SK-N-SH (cell line): ENCODE measurements at regions not wholly inside any gene's neighbourhood (a gene's known extent, or its start where the extent isn't known, plus 50 kb on each side); places are given as distances from the start of the nearest gene placed in this dataset.

Experiments
- CTCF ChIA-PET: fragments of 300-600, 350-600 bp; formaldehyde crosslinking; extraction: SDS; loops from one replicate; lab custom pipeline; 2021; lab: Yijun Ruan, JAX
- POLR2A ChIA-PET: fragments of 350-600 bp; sonication (Branson Sonifier 250); formaldehyde crosslinking; extraction: SDS; loops from one replicate; lab custom pipeline; 2020; ENCODE audit warnings: antibody characterized with exemption, inconsistent platforms; lab: Yijun Ruan, JAX
- DNase-seq: peaks from one replicate; pipeline ENCODE4 v3.0.0; 2012
- H2AFZ ChIP-seq: fragments of 200-600 bp; sonication (generic); 2 replicates; pipeline ENCODE4 v1.8.1; 2016; ENCODE audit warnings: antibody characterized with exemption, mild to moderate bottlenecking, low read depth
- H3F3A ChIP-seq: fragments of 200-600 bp; sonication (generic); replicated peaks from 2 replicates; pipeline ENCODE3; 2016; ENCODE audit warnings: antibody characterized with exemption, mild to moderate bottlenecking; ENCODE audit not compliant: insufficient read depth
- H3K27ac ChIP-seq, 2 experiments: fragments of 200-500 bp in 1 of 2; fragments of 200-600 bp in 1 of 2; sonication (Bioruptor generic) in 1 of 2; sonication (generic), shearing (Covaris generic) in 1 of 2; 2 replicates each; pipeline versions ENCODE4 v1.5.1 to v1.6.1; 2014 to 2016; ENCODE audit warnings: low read depth in 2 of 2, inconsistent platforms in 1 of 2, low read length in 1 of 2, mild to moderate bottlenecking in 1 of 2, mixed read lengths in 1 of 2
- H3K27me3 ChIP-seq: fragments of 200-600 bp; sonication (generic), shearing (Covaris generic); 2 replicates; pipeline ENCODE4 v1.6.1; 2016; ENCODE audit warnings: mixed run types; ENCODE audit not compliant: insufficient read depth
- H3K36me3 ChIP-seq, 2 experiments: fragments of 200-500 bp in 1 of 2; fragments of 200-600 bp in 1 of 2; sonication (Bioruptor generic) in 1 of 2; sonication (generic) in 1 of 2; replicated peaks in 1 of 2; 2 replicates each; pipeline versions ENCODE3 to v1.5.1; 2014 to 2016; ENCODE audit warnings: low read length in 1 of 2, mild to moderate bottlenecking in 1 of 2; ENCODE audit not compliant: insufficient read depth in 2 of 2, control insufficient read depth in 1 of 2
- H3K4me1 ChIP-seq, 2 experiments: fragments of 200-500 bp in 1 of 2; fragments of 200-600 bp in 1 of 2; sonication (Bioruptor generic) in 1 of 2; sonication (generic), shearing (Covaris generic) in 1 of 2; 2 replicates each; pipeline versions ENCODE4 v1.5.1 to v1.6.1; 2014 to 2016; ENCODE audit warnings: low read depth in 1 of 2, low read length in 1 of 2, mixed run types in 1 of 2; ENCODE audit not compliant: insufficient read depth in 2 of 2, control insufficient read depth in 1 of 2
- H3K4me2 ChIP-seq: fragments of 200-600 bp; sonication (generic), shearing (Covaris generic); 2 replicates; pipeline ENCODE4 v1.6.1; 2017; ENCODE audit warnings: mixed run types
- H3K4me3 ChIP-seq, 2 experiments: fragments of 200-500 bp in 1 of 2; fragments of 200-600 bp in 1 of 2; sonication (Bioruptor generic) in 1 of 2; sonication (generic), shearing (Covaris generic) in 1 of 2; 2 replicates each; pipeline versions ENCODE4 v1.5.1 to v1.8.1; 2014 to 2016; ENCODE audit warnings: low read depth in 2 of 2, inconsistent platforms in 1 of 2, low read length in 1 of 2, mild to moderate bottlenecking in 1 of 2, mixed read lengths in 1 of 2, moderate library complexity in 1 of 2
- H3K79me2 ChIP-seq: fragments of 200-600 bp; sonication (generic); 2 replicates; pipeline ENCODE4 v1.8.1; 2017; ENCODE audit warnings: mild to moderate bottlenecking; ENCODE audit not compliant: insufficient read depth
- H3K9ac ChIP-seq: fragments of 200-600 bp; sonication (generic); 2 replicates; pipeline ENCODE4 v1.6.1; 2017; ENCODE audit warnings: mixed run types
- H3K9me2 ChIP-seq: fragments of 200-600 bp; sonication (generic); 2 replicates; pipeline ENCODE4 v1.6.1; 2017; ENCODE audit warnings: mixed run types
- H3K9me3 ChIP-seq: fragments of 200-600 bp; sonication (generic); 2 replicates; pipeline ENCODE4 v1.6.1; 2017; ENCODE audit warnings: mixed run types, mild to moderate bottlenecking, moderate library complexity
- H4K20me1 ChIP-seq: fragments of 200-600 bp; sonication (generic); 2 replicates; pipeline ENCODE4 v1.6.1; 2017; ENCODE audit warnings: mild to moderate bottlenecking, mixed run types; ENCODE audit not compliant: insufficient read depth
- EP300 ChIP-seq, 2 experiments: IDR thresholded peaks; 2 replicates each; pipeline versions ENCODE4 v1.4.0 to v1.6.1; 2012; ENCODE audit warnings: borderline replicate concordance in 1 of 2, low read depth in 1 of 2, low read length in 1 of 2
- GABPA ChIP-seq: IDR thresholded peaks from 2 replicates; pipeline ENCODE4 v1.4.0; 2012; ENCODE audit warnings: low read depth, mild to moderate bottlenecking
- GATA2 ChIP-seq: sonication (generic); formaldehyde crosslinking; IDR thresholded peaks from 2 replicates; pipeline ENCODE4 v1.5.0; 2020; ENCODE audit warnings: mild to moderate bottlenecking, missing genetic modification reagents
- IRF3 ChIP-seq: fragments of 150-350 bp; IDR thresholded peaks from 2 replicates; pipeline ENCODE4 v1.6.1; 2016; ENCODE audit warnings: mild to moderate bottlenecking, low read depth, low read length
- JUND ChIP-seq: IDR thresholded peaks from 2 replicates; pipeline ENCODE4 v1.4.0; 2012
- MAX ChIP-seq: IDR thresholded peaks from 2 replicates; pipeline ENCODE4 v1.4.0; 2012; ENCODE audit warnings: low read depth
- MEF2A ChIP-seq: IDR thresholded peaks from 2 replicates; pipeline ENCODE4 v1.4.0; 2012; ENCODE audit warnings: low read depth, borderline replicate concordance
- MXI1 ChIP-seq: IDR thresholded peaks from 2 replicates; pipeline ENCODE4 v1.6.1; 2012; ENCODE audit warnings: mild to moderate bottlenecking, low read depth, low read length, improper control_type of control experiment
- NFIC ChIP-seq: IDR thresholded peaks from 2 replicates; pipeline ENCODE4 v1.4.0; 2012; ENCODE audit warnings: borderline replicate concordance
- NRF1 ChIP-seq: IDR thresholded peaks from 2 replicates; pipeline ENCODE4 v1.6.1; 2012; ENCODE audit warnings: low read depth, mild to moderate bottlenecking, low read length
- PBX3 ChIP-seq: IDR thresholded peaks from 2 replicates; pipeline ENCODE4; 2012
- POLR2AphosphoS5 ChIP-seq: IDR thresholded peaks from 2 replicates; pipeline ENCODE4 v1.6.1; 2012; ENCODE audit warnings: low read depth, low read length
- RCOR1 ChIP-seq: fragments of 150-350 bp; IDR thresholded peaks from 2 replicates; pipeline ENCODE4 v1.6.1; 2017; ENCODE audit warnings: antibody characterized with exemption, low read length
- REST ChIP-seq: IDR thresholded peaks from 2 replicates; pipeline ENCODE4 v1.6.1; 2012; ENCODE audit warnings: mild to moderate bottlenecking, low read depth, low read length, moderate library complexity
- RFX5 ChIP-seq: IDR thresholded peaks from 2 replicates; pipeline ENCODE4 v1.6.1; 2012; ENCODE audit warnings: mild to moderate bottlenecking, improper control_type of control experiment, low read length
- SIN3A ChIP-seq: IDR thresholded peaks from 2 replicates; pipeline ENCODE4 v1.6.1; 2012; ENCODE audit warnings: low read depth, mild to moderate bottlenecking, low read length, moderate library complexity, borderline replicate concordance
- TCF12 ChIP-seq: IDR thresholded peaks from 2 replicates; pipeline ENCODE4 v1.4.0; 2012
- USF1 ChIP-seq: IDR thresholded peaks from 2 replicates; pipeline ENCODE4 v1.4.0; 2012; ENCODE audit warnings: low read depth, borderline replicate concordance
- WGBS: methylation state at CpG from one replicate; pipeline ENCODE4 v1.1.6; 2017; ENCODE audit warnings: low lambda C conversion rate; 5-methylcytosine and 5-hydroxymethylcytosine counted together

DNA sequence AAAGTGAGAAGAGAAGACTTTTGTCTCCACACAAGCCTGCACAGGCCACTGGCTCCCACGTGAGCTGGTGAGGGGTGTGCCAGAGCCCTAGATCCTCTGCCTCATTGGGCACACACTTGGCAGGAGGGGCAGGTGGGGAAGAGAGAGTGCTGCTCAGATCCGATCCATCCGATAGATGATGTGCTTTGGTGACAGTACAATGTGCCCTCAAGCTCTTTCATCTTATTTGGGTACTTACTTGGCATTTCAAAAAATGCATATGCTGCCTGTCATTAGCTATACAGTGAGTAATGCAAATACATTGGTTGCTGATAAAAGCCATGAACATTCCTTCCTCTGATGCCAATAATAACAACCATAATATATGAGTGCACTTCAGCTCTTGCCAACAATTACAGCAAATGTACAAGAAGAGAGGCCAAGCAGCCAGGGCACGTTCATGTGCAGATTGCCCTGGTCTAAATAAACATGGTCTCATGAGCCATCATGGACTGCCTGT is 255.3 kb downstream of the VAPA start (continued):
- peak in 1 of 2 experiments; percentile 44; a peak in 1 of 4 replicates for TF ChIP-seq EP300 (IDR thresholded peaks at IDR 0.05; ENCODE audit: borderline replicate concordance in 1 of 2, low read depth in 1 of 2, low read length in 1 of 2)
- TF ChIP-seq SIN3A, result no peak
- TF ChIP-seq POLR2AphosphoS5, result no peak
- TF ChIP-seq GATA2 (CRISPR knock-in tag), result no peak
- TF ChIP-seq MEF2A, result no peak
- no peak for TF ChIP-seq MAX
- TF ChIP-seq NFIC, result peak; percentile 73
- peak; percentile 59 for TF ChIP-seq PBX3
- no peak for TF ChIP-seq MXI1
- TF ChIP-seq, all 33 proteins: peak for 7

GRCh38 chr18:10169814-10170213 is 256.0 kb downstream of the VAPA start:
- Histone ChIP-seq H3K4me1 (peaks cover 7 to 13% of the 10 kb centered on the region in 2 experiments; a peak in 2 of 4 replicates), H3K9me3 (no peaks in the 10 kb centered on the region), H2AFZ (no peak overlapping the region), H3K9me2 (no peaks in the 10 kb centered on the region), H3K79me2 (no peaks in the 10 kb centered on the region), H3F3A (no peaks in the 10 kb centered on the region), H3K9ac (no peak overlapping the region), H3K27me3 (no peaks in the 10 kb centered on the region), H3K27ac (peak overlapping the region in 1 of 2 experiments; percentile 52; a peak in 3 of 4 replicates), H3K4me3 (no peak overlapping the region), H3K36me3 (no peaks in the 10 kb centered on the region), H3K4me2 (peak overlapping the region; percentile 26; the same call in 1 of the 2 replicates), H4K20me1 (no peaks in the 10 kb centered on the region)
- TF ChIP-seq NRF1 (no peak), POLR2AphosphoS5 (no peak), MXI1 (no peak), RFX5 (no peak), TCF12 (no peak), RCOR1 (no peak), GABPA (no peak), MEF2A (no peak), USF1 (no peak), IRF3 (no peak), PBX3 (no peak), EP300 (IDR thresholded peaks at IDR 0.05; ENCODE audit: borderline replicate concordance in 1 of 2, low read depth in 1 of 2, low read length in 1 of 2) (no peak), JUND (no peak), NFIC (no peak), MAX (no peak), REST (no peak)
- 36% methylated on average over 2 of the region's 2 CpGs for WGBS
- no peak for DNase-seq
- ChIA-PET CTCF (interaction anchor here (0.6 to 1.3 kb wide), 2 partner anchors 19 to 437 kb away, joined by 3 read pairs; no protein-coding TSS in a partner anchor), POLR2A (no interaction called here)
